GM12878 (cell line): ENCODE measurements at regions not wholly inside any gene's neighbourhood (a gene's known extent, or its start where the extent isn't known, plus 50 kb on each side); places are given as distances from the start of the nearest gene placed in this dataset.

Experiments used
- ATAC-seq: fragments of 200-7000 bp; cut with Tn5 transposase; 3 replicates; pipeline ENCODE4 v1.9.1; 2020; ENCODE audit warnings: mild to moderate bottlenecking, moderate library complexity
- BruUV-seq: library from RNA; stranded (reverse); fragments of 400-500 nt; replicated peaks from 2 replicates; lab custom pipeline; 2021; lab: Mats Ljungman, UMichigan
- CTCF ChIA-PET: fragments of 300-600 bp; sonication (Branson Sonifier 250); formaldehyde crosslinking; extraction: SDS; loops from one replicate; lab custom pipeline; 2021; ENCODE audit warnings: inconsistent platforms; lab: Yijun Ruan, JAX
- POLR2A ChIA-PET: fragments of 350-600 bp; formaldehyde crosslinking; extraction: SDS; loops from one replicate; lab custom pipeline; 2021; ENCODE audit warnings: inconsistent platforms; lab: Charles Lee
- RAD21 ChIA-PET: fragments of 300-600 bp; sonication (Branson Sonifier 250); formaldehyde crosslinking; loops from one replicate; lab custom pipeline; 2023; ENCODE audit warnings: antibody characterized with exemption; ENCODE audit not compliant: unreplicated experiment; lab: Charles Lee
- SMC1A ChIA-PET: fragments of 300-600 bp; sonication (Branson Sonifier 250); formaldehyde crosslinking; loops from one replicate; lab custom pipeline; 2023; ENCODE audit not compliant: unreplicated experiment, uncharacterized antibody; lab: Charles Lee
- DNase-seq: peaks from one replicate; pipeline ENCODE4 v3.0.0-alpha.2; 2011; ENCODE audit warnings: low read depth, low spot score
- FAIRE-seq: peaks from 3 replicates; lab custom pipeline; 2011; peaks lifted over from hg19 to GRCh38; lab: Jason Lieb, UNC
- H2AFZ ChIP-seq: 2 replicates; pipeline ENCODE4 v1.6.0; 2011; ENCODE audit warnings: low read depth, low read length, control low read depth; ENCODE audit not compliant: control insufficient read depth
- H3K27ac ChIP-seq: 2 replicates; pipeline ENCODE4 v1.5.1; 2011; ENCODE audit warnings: control low read depth; ENCODE audit not compliant: control insufficient read depth, insufficient read depth
- H3K27me3 ChIP-seq, 2 experiments: replicated peaks in 1 of 2; 2 replicates each; pipeline versions ENCODE4 v1.6.0 to v1.6.1; 2011; ENCODE audit warnings: low read length in 1 of 2; ENCODE audit not compliant: control insufficient read depth in 2 of 2, insufficient read depth in 2 of 2
- H3K36me3 ChIP-seq, 2 experiments: 2 replicates each; pipeline ENCODE4 v1.5.1; 2011; ENCODE audit warnings: low read length in 1 of 2; ENCODE audit not compliant: control insufficient read depth in 2 of 2, insufficient read depth in 2 of 2
- H3K4me1 ChIP-seq: 2 replicates; pipeline ENCODE4 v1.6.1; 2011; ENCODE audit warnings: mild to moderate bottlenecking, low read length, moderate library complexity, mixed read lengths; ENCODE audit not compliant: control insufficient read depth, insufficient read depth
- H3K4me2 ChIP-seq: 2 replicates; pipeline ENCODE4 v1.6.0; 2011; ENCODE audit warnings: control low read depth; ENCODE audit not compliant: control insufficient read depth, insufficient read depth
- H3K4me3 ChIP-seq: fragments of 200-600 bp; sonication (generic); 2 replicates; pipeline ENCODE4 v1.5.1; 2016
- H3K79me2 ChIP-seq: 2 replicates; pipeline ENCODE4 v1.6.0; 2011; ENCODE audit warnings: low read length; ENCODE audit not compliant: control insufficient read depth, insufficient read depth
- H3K9ac ChIP-seq: 2 replicates; pipeline ENCODE4 v1.8.0; 2011; ENCODE audit warnings: low read length, control low read depth, mixed read lengths; ENCODE audit not compliant: control insufficient read depth, insufficient read depth
- H3K9me3 ChIP-seq: replicated peaks from 3 replicates; pipeline ENCODE4 v1.5.1; 2011; ENCODE audit warnings: mild to moderate bottlenecking, low read length; ENCODE audit not compliant: control insufficient read depth, insufficient read depth
- H4K20me1 ChIP-seq: 2 replicates; pipeline ENCODE4 v1.6.0; 2011; ENCODE audit not compliant: control insufficient read depth, insufficient read depth
- BCL11A ChIP-seq: IDR thresholded peaks from 2 replicates; pipeline ENCODE4 v1.6.1; 2011; ENCODE audit warnings: low read depth, low read length
- CHD2 ChIP-seq: IDR thresholded peaks from 2 replicates; pipeline ENCODE4 v1.6.1; 2011; ENCODE audit warnings: low read depth, low read length, improper control_type of control experiment, borderline replicate concordance
- EED ChIP-seq: sonication (generic); IDR thresholded peaks from 2 replicates; pipeline ENCODE4 v1.6.1; 2016; ENCODE audit warnings: antibody characterized with exemption, low read depth
- ETV6 ChIP-seq, 2 experiments: fragments of 450-650 bp in 1 of 2; IDR thresholded peaks in 1 of 2; conservative IDR thresholded peaks in 1 of 2; 2 replicates each; pipeline ENCODE4 v1.6.1; 2014; ENCODE audit warnings: antibody characterized with exemption in 1 of 2, borderline replicate concordance in 1 of 2, low read depth in 1 of 2, mild to moderate bottlenecking in 1 of 2, moderate library complexity in 1 of 2
- FOS ChIP-seq: IDR thresholded peaks from 3 replicates; pipeline ENCODE4 v1.6.1; 2011; ENCODE audit warnings: borderline replicate concordance; ENCODE audit not compliant: insufficient read length; ENCODE audit errors: extremely low read depth
- HDAC2 ChIP-seq: fragments of 200-600 bp; sonication (generic); IDR thresholded peaks from 2 replicates; pipeline ENCODE4 v1.6.1; 2017
- IRF5 ChIP-seq: fragments of 450-650 bp; IDR thresholded peaks from 2 replicates; pipeline ENCODE4 v1.6.1; 2017; ENCODE audit warnings: borderline replicate concordance
- NR2C1 ChIP-seq: fragments of 450-650 bp; IDR thresholded peaks from 2 replicates; pipeline ENCODE4 v1.6.1; 2017; ENCODE audit warnings: antibody characterized with exemption, mild to moderate bottlenecking, moderate library complexity
- NR2C2 ChIP-seq: IDR thresholded peaks from 2 replicates; pipeline ENCODE4 v1.6.1; 2011; ENCODE audit warnings: borderline replicate concordance, low read depth; ENCODE audit not compliant: control insufficient read depth, insufficient read length
- NRF1 ChIP-seq: conservative IDR thresholded peaks from 2 replicates; pipeline ENCODE4 v1.6.1; 2011; ENCODE audit warnings: mild to moderate bottlenecking, low read depth, low read length, improper control_type of control experiment
- PML ChIP-seq: IDR thresholded peaks from 2 replicates; pipeline ENCODE4 v1.6.1; 2012; ENCODE audit warnings: low read length, inconsistent platforms
- RB1 ChIP-seq: fragments of 450-650 bp; formaldehyde crosslinking; IDR thresholded peaks from 2 replicates; pipeline ENCODE4 v1.6.1; 2017; ENCODE audit warnings: mild to moderate bottlenecking, borderline replicate concordance
- RELA ChIP-seq: fragments of 450-650 bp; IDR thresholded peaks from 2 replicates; pipeline ENCODE4 v1.8.0; 2014; ENCODE audit warnings: borderline replicate concordance; ENCODE audit not compliant: partially characterized antibody
- SIN3A ChIP-seq: IDR thresholded peaks from 2 replicates; pipeline ENCODE4 v1.6.1; 2012; ENCODE audit warnings: low read depth, low read length, improper control_type of control experiment
- SMC3 ChIP-seq: IDR thresholded peaks from 2 replicates; pipeline ENCODE4 v1.6.1; 2011; ENCODE audit warnings: low read length, improper control_type of control experiment, borderline replicate concordance
- WGBS: methylation state at CpG from one replicate; pipeline ENCODE4 v1.1.6; 2016; ENCODE audit warnings: low lambda C conversion rate; ENCODE audit not compliant: insufficient replicate concordance, insufficient coverage; ENCODE audit errors: missing lambda C conversion rate; 5-methylcytosine and 5-hydroxymethylcytosine counted together
- in situ Hi-C: fragments of 300-500 bp; cut with MboI; formaldehyde crosslinking; loops from 9 replicates; pipeline ENCODE4 v1.14.3; 2018; ENCODE audit warnings: mixed read lengths
- intact Hi-C: fragments of 100-400 bp; cut with micrococcal nuclease; formaldehyde crosslinking; loops from one replicate; pipeline ENCODE4 v1.14.2; 2022; ENCODE audit not compliant: unreplicated experiment
- TF ChIP-seq, protein P1 (sequence below): fragments of 450-650 bp; IDR thresholded peaks from 2 replicates; pipeline ENCODE4 v1.6.1; 2014; ENCODE audit warnings: mild to moderate bottlenecking
- TF ChIP-seq, protein P2 (sequence below): IDR thresholded peaks from 2 replicates; pipeline ENCODE4 v1.6.1; 2011; ENCODE audit warnings: low read depth, low read length, improper control_type of control experiment, borderline replicate concordance
- TF ChIP-seq, protein P3 (sequence below): fragments of 450-650 bp; IDR thresholded peaks from 2 replicates; pipeline ENCODE4 v1.6.1; 2018; ENCODE audit warnings: borderline replicate concordance, mild to moderate bottlenecking; ENCODE audit not compliant: partially characterized antibody

DNA sequence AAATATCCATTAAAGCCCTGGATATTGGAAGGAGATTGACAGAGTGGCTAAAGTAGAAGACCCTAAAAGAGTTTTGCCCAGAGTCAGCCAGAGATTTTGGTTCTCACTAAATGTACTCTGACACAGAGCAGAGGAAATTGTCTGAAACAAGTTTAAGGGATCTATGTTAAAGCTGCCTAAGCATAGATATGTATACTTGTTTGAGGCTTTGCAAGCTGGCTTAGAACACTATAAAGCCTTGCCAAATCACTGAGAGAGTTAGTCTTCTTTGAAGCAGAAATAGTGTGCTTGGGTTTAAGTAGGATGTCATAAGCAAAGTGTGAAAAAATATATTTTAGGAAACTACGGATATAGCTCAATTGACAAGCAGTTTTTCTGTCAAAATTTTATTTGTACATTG lies 653.5 kb downstream of the FSCB start (continued):
- no peak for TF ChIP-seq NR2C2
- no peak for TF ChIP-seq NRF1
- TF ChIP-seq CHD2: no peak
- TF ChIP-seq HDAC2: no peak
- TF ChIP-seq IRF5: no peak
- no peak for TF ChIP-seq RELA
- TF ChIP-seq, protein P1, sequence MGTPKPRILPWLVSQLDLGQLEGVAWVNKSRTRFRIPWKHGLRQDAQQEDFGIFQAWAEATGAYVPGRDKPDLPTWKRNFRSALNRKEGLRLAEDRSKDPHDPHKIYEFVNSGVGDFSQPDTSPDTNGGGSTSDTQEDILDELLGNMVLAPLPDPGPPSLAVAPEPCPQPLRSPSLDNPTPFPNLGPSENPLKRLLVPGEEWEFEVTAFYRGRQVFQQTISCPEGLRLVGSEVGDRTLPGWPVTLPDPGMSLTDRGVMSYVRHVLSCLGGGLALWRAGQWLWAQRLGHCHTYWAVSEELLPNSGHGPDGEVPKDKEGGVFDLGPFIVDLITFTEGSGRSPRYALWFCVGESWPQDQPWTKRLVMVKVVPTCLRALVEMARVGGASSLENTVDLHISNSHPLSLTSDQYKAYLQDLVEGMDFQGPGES: no peak

- Histone ChIP-seq H3K4me3 (no peak overlapping the region), H3K27me3 (no peaks in the 10 kb centered on the region), H3K4me1 (no peaks in the 10 kb centered on the region), H3K9ac (no peak overlapping the region), H3K27ac (no peak overlapping the region), H3K4me2 (no peak overlapping the region), H3K9me3 (no peaks in the 10 kb centered on the region; the same call in 2 of the 3 replicates), H3K79me2 (no peaks in the 10 kb centered on the region), H3K36me3 (no peaks in the 10 kb centered on the region), H4K20me1 (no peaks in the 10 kb centered on the region), H2AFZ (no peak overlapping the region)
- ChIA-PET RAD21 (no interaction called here), CTCF (no interaction called here), SMC1A (interaction anchor here (1.0 kb wide), 1 partner anchor 50 kb away, joined by 3 read pairs; no protein-coding TSS in a partner anchor), POLR2A (no interaction called here)
- DNase-seq (no peak), FAIRE-seq (no peak), ATAC-seq (peak; percentile 60)
- BruUV-seq: no TSS peak
- intact Hi-C loops: no loop called here
- WGBS: 0% methylated on average over 2 of the region's 2 CpGs
- in situ Hi-C loops: no loop called here
- TF ChIP-seq RB1: no peak
- no peak for TF ChIP-seq FOS
- TF ChIP-seq EED: no peak
- no peak for TF ChIP-seq SMC3
- TF ChIP-seq CHD2: no peak
- no peak for TF ChIP-seq PML
- TF ChIP-seq SIN3A: no peak
- TF ChIP-seq ETV6 (conservative IDR thresholded peaks at IDR 0.05 in 1 of 2, IDR thresholded peaks at IDR 0.05 in 1 of 2; ENCODE audit: borderline replicate concordance in 1 of 2, low read depth in 1 of 2): no peak
- TF ChIP-seq, protein P2, sequence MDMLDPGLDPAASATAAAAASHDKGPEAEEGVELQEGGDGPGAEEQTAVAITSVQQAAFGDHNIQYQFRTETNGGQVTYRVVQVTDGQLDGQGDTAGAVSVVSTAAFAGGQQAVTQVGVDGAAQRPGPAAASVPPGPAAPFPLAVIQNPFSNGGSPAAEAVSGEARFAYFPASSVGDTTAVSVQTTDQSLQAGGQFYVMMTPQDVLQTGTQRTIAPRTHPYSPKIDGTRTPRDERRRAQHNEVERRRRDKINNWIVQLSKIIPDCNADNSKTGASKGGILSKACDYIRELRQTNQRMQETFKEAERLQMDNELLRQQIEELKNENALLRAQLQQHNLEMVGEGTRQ: no peak
- TF ChIP-seq NR2C1: no peak
- no peak for TF ChIP-seq BCL11A
- TF ChIP-seq, protein P3, sequence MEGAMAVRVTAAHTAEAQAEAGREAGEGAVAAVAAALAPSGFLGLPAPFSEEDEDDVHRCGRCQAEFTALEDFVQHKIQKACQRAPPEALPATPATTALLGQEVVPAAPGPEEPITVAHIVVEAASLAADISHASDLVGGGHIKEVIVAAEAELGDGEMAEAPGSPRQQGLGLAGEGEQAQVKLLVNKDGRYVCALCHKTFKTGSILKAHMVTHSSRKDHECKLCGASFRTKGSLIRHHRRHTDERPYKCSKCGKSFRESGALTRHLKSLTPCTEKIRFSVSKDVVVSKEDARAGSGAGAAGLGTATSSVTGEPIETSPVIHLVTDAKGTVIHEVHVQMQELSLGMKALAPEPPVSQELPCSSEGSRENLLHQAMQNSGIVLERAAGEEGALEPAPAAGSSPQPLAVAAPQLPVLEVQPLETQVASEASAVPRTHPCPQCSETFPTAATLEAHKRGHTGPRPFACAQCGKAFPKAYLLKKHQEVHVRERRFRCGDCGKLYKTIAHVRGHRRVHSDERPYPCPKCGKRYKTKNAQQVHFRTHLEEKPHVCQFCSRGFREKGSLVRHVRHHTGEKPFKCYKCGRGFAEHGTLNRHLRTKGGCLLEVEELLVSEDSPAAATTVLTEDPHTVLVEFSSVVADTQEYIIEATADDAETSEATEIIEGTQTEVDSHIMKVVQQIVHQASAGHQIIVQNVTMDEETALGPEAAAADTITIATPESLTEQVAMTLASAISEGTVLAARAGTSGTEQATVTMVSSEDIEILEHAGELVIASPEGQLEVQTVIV: no peak
Observed at GRCh38 chr14:43803076-43803689, 703.9 kb downstream of the FSCB start.
